ENCODE measurements at regions not wholly inside any gene's neighbourhood (a gene's known extent, or its start where the extent isn't known, plus 50 kb on each side); places are given as distances from the start of the nearest gene placed in this dataset.

DNA sequence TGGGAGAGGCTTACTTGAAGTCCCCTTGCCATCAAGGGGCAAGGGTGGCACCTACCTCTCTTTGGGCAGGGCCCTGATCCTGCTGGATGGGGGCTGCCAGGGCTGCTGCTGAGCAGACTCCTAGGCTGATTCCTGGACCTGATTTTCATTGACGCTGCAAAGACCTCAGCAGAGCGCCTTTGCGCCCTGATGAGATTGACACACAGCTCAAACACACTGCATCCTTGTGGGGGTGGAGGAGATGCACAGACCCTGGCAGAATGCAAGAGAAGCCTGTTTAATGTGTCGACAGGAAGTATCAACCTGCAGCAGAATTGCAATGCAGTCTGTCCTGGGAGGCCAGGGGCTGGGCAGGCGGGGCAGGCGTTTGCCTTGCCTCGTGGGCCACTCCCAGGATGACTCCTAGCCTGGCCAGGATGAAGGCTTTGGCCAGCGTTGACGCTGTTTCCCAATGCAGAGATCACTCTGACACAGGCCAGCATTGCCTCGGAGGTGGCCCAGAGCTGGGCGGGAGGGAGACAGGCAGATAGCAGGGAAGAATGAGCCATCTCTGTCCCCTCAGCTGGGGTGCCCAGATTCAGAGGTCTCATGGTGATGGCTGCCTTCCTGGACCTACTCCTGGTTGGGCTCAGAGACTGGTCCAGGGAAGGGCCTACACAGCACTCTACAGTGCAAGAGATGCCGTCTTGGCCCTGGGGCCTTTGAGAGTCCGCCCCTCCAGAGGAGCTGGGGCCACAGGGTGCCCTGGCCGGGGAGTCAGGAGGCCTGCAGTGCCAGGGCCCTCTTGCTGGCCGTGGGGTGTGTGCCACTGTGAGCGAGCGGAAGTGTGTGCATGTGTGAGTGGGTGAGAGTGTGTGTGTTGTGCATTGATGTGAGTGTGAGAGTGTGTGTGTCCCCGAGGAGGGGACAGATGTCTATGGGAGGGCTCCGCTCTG is 108.3 kb downstream of the KIF26A start:
- Mint-ChIP-seq H3K27me3 (no peaks in the 10 kb centered on the region), H3K4me3 (no peak overlapping the region), H3K4me1 (no peaks in the 10 kb centered on the region), H3K36me3 (no peaks in the 10 kb centered on the region), H3K27ac (no peak overlapping the region), H3K9me3 (peaks cover 0 to 3% (median 0%) of the 10 kb centered on the region in 3 donors)

DNA sequence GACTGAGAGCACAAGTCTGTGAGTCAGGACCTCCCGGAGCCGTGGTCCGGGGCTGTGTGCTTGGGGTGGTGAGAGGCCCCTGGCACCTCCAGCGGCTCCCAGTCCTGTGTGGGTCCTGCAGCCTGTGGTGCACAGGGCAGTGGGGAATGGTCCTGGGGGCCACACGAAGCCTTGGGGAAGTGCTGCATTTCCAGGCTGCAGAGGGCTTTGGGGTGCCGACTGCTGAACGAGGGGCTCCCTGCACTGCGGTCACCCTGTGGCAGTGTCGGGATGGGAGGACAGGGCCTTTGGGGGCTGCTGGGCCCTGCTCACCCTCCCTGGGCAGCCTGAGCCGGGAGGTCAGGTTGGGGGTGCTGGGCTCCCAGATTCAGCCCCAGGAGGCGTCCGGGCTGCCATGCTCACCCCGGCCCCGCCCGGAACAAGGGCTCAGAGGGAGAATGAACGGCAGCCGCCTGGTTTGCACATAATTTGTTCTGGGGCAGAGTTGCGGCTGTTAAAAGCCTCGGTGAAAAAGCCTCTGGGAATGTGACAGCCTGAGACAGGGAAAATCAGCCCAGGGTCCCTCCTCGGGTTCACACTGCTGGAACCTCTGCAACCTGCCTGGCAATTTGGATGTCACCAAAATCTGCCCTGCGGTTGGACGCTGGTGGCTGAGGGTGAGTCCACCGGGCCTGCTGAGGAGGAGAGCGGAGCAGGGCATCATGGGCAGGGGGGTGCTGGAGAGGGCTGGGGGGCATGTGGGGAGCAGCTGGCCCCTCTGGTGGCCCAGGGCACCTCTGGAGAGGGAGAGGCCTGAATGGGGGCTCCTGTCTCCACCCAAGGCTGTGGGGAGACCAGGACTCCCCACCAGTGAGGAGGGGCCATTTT is 109.2 kb downstream of the KIF26A start:
- H3K27me3 Mint-ChIP-seq, result no peaks in the 10 kb centered on the region
- peaks cover 0 to 3% (median 0%) of the 10 kb centered on the region in 3 donors for H3K9me3 Mint-ChIP-seq
- H3K4me1 Mint-ChIP-seq, result no peaks in the 10 kb centered on the region
- no peaks in the 10 kb centered on the region for H3K36me3 Mint-ChIP-seq
- H3K4me3 Mint-ChIP-seq, result no peak overlapping the region
- H3K27ac Mint-ChIP-seq, result no peak overlapping the region

DNA sequence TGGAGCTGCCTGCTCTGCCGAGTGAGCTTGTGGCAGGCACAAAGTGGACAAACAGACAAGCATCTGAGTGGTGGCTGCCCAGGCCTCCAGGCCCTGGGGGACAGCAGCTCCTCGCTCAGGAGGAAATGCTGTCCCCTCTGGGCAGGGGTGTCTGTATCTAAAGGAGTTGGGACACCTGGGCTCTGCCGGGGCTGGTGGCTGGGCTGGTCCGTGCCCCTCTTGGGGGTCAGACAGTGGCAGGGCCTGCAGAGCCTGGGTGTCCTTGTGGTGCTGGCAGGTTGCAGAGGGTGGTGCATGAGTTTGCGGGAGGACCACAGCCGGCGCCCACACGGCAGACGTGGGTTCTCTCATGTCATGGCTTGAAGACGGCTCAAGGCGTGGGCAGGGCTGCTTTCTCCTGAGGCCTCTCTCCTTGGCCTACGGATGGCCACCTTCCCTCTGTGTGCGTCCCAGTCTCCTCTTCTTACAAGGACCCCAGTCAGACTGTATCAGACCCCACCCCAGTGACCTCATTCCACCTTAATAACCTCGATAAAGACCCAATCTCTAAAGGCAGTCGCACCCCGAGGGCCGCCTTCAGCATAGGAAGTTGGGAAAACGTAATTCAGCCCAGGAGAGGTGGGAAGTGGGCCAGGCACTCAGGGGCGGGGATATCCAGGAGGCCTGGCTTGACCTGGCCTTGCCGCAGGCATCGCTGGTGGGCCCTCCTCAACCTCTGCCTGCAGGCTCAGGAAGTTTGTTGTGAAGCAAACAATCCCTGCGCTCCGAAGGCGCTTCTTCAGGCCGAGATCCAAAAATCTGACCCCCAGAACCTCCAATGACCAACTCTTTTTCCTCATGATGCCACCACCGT is 110.0 kb downstream of the KIF26A start:
- no peaks in the 10 kb centered on the region for H3K36me3 Mint-ChIP-seq
- H3K27me3 Mint-ChIP-seq, result no peaks in the 10 kb centered on the region
- H3K27ac Mint-ChIP-seq, result peak overlapping the region in 1 of 3 donors; percentile 82
- H3K4me3 Mint-ChIP-seq, result no peak overlapping the region
- H3K4me1 Mint-ChIP-seq, result peaks cover 0 to 2% (median 0%) of the 10 kb centered on the region in 3 donors
- peaks cover 0 to 3% (median 0%) of the 10 kb centered on the region in 3 donors for H3K9me3 Mint-ChIP-seq

DNA sequence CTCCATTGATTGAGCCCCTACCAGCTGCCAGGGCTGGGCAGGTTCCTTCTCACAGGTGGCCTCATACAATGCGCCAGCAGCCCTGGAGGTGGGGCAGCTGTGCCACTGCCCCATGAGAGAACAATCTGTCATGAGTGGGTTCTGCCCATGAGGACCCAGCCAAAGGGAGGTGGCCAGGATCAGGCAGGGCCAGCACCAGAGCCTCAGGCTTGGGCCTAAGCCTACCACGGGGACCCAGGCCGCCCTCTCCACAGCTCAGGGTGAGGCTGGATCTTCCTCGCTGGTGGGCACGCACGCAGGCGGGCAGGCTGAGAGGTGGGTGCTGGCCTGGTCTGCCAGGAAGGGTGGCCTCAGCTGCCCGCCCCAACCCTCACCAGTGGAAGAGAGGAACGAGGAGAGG is 110.7 kb downstream of the KIF26A start:
- no peaks in the 10 kb centered on the region for H3K27me3 Mint-ChIP-seq
- H3K4me3 Mint-ChIP-seq, result no peak overlapping the region
- no peak overlapping the region for H3K27ac Mint-ChIP-seq
- H3K4me1 Mint-ChIP-seq, result peaks cover 0 to 2% (median 0%) of the 10 kb centered on the region in 3 donors
- H3K9me3 Mint-ChIP-seq, result peaks cover 0 to 3% (median 0%) of the 10 kb centered on the region in 3 donors
- H3K36me3 Mint-ChIP-seq, result no peaks in the 10 kb centered on the region

DNA sequence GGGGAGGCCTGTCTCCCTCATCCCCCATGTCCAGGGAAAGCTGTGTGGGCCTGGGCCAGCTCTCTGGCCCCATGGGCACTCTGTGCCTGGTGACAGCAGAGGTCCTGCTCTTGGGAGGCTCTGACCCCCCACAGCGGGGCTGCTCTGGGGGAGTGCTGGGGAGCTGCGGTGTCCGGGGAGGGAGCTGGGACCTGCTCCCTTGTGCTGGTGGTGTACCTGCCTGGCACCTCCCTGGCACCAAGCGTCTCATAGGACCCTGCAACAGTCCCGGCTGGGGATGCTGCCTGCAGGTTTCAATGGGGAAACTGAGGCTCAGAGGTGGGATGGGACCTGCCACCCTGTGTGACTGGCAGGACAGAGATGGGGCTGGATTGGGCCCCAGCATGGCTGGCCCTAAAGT is 111.3 kb downstream of the KIF26A start:
- H3K4me3 Mint-ChIP-seq, result no peak overlapping the region
- H3K9me3 Mint-ChIP-seq, result peaks cover 0 to 3% (median 0%) of the 10 kb centered on the region in 3 donors
- H3K27ac Mint-ChIP-seq, result no peak overlapping the region
- H3K36me3 Mint-ChIP-seq, result no peaks in the 10 kb centered on the region
- H3K27me3 Mint-ChIP-seq, result no peaks in the 10 kb centered on the region
- peaks cover 0 to 4% (median 0%) of the 10 kb centered on the region in 3 donors for H3K4me1 Mint-ChIP-seq

DNA sequence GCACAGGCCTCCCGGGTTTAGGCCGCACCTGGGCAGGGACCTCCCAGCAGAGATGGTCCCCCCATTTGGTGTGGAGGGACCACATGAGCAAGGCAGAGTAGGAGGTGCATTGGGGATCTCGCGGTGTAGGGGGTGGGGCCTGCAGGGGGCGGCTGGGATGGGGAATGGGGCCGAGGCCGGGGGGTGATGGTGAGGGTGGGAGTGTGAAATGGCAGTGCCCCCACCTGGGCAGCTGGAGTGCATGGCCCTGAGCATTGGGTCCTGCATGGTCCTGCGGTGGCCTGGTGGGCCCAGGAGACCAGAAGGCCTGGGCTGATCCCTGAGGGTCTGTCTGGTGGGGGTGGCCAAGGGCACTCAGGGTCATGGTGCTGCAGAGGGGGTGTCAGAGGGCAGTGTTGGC is 111.8 kb downstream of the KIF26A start:
- H3K27me3 Mint-ChIP-seq, result no peaks in the 10 kb centered on the region
- H3K4me3 Mint-ChIP-seq, result no peak overlapping the region
- H3K4me1 Mint-ChIP-seq, result peaks cover 0 to 4% (median 0%) of the 10 kb centered on the region in 3 donors
- no peak overlapping the region for H3K27ac Mint-ChIP-seq
- peaks cover 0 to 3% (median 0%) of the 10 kb centered on the region in 3 donors for H3K9me3 Mint-ChIP-seq
- no peaks in the 10 kb centered on the region for H3K36me3 Mint-ChIP-seq

DNA sequence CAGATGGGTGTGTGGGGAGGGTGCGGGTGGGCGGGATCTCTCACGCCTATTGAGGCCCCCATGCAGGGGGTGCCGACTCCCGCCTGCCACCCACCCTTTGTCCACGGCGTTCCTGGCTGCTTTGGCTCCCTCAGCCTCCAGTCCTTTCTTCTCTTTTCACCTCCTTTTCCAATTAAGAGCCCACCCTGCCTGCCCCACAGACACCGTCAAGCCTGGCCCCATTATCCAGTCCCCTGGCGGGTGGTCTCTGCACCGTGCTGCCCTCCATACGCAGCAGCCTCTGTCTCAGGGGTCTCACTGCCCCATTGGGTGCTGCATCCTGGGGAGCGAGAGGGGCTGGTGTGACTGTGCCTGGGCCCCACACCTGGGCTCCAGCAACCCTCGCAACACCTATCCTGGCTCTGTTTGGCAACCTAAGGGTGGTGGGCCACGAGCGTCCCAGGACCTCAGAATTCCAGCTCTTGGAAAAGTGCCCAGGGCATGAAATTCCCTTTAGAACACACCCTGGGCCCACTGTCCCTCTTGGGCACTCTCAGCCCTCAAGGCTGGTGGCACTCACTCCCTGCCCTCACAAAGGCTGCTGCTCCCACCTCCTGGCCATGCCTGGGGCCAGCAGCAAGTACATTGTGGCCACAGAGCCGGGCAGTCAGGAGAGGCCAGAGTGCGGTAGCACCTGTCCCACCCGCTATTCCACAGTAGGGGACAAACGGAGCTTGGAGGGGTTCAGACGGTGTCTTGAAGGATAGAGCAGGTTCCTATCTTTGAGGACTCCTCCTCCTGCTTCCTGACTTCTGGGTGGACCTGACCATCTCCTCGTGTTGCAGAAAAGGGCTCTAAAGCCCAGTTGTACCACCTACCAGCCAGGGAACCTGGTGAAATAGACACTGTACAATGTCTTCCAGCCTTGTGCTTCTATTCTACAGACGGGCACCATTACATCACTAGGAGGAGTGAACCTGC is 114.1 kb downstream of the KIF26A start:
- Mint-ChIP-seq H3K27ac (peak overlapping the region in 1 of 3 donors; percentile 68), H3K9me3 (peaks cover 0 to 6% (median 5%) of the 10 kb centered on the region in 3 donors), H3K4me3 (no peak overlapping the region), H3K36me3 (no peaks in the 10 kb centered on the region), H3K4me1 (peaks cover 0 to 4% (median 0%) of the 10 kb centered on the region in 3 donors), H3K27me3 (peaks cover 3% of the 10 kb centered on the region)

DNA sequence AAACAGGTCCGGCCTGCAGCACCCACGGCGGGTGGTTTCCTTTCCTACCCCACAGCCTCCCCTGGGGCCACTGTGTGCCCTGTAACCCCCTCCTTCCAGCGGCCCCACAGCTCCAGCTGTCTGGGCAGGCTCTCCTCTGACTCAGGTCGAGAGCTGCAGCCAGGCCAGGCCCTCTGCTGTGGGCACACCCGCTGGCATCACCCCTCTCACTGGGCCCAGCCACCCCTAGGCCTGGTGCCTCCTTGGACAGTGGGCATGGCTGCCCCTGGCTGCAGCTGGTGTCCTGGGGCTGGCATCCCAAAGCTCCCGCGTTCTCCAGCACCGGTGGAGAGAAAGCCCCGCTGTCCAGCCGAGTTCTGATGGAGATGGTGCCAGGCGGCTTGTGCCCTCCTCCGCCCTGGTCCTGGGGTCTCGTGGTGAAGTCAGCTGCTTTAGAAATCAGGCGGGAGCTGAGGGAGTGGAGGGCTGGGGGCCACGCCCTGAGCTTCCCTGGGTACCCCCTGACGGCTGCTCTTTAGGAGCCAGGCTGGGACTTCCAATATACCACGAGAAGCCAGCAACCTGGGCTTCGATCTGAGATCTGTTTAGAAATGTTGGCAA is 114.9 kb downstream of the KIF26A start:
- peaks cover 7% of the 10 kb centered on the region for H3K27me3 Mint-ChIP-seq
- peak overlapping the region in 1 of 3 donors; percentile 68 for H3K27ac Mint-ChIP-seq
- H3K9me3 Mint-ChIP-seq, result peaks cover 0 to 10% (median 5%) of the 10 kb centered on the region in 3 donors
- no peak overlapping the region for H3K4me3 Mint-ChIP-seq
- H3K4me1 Mint-ChIP-seq, result peaks cover 0 to 4% (median 0%) of the 10 kb centered on the region in 3 donors
- H3K36me3 Mint-ChIP-seq, result peaks cover 3% of the 10 kb centered on the region

DNA sequence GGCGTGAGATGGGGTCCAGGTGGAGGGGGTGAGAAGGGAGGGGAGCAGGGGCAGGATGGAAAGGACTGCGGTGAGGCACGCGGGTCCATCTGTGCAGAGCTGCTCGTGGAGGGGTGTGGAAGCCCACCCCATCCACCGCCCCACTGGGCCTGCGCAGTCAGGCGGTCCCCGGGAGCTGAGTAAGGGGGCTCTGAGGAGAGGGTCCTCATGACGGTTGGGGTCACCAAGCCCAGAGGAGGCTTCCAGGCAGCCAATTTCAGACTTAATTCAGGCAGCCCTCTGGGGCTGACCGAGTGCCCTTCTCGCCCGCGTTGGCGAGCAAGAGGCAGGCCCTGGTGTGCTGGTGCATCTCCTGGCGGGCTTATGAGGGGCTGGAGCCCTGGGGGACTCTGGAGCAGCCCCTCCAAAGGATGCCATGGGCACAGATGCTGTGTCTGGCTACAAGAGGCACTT is 115.5 kb downstream of the KIF26A start:
- Mint-ChIP-seq H3K36me3 (peaks cover 3% of the 10 kb centered on the region), H3K27me3 (peaks cover 7% of the 10 kb centered on the region), H3K9me3 (peaks cover 0 to 10% (median 5%) of the 10 kb centered on the region in 3 donors)

DNA sequence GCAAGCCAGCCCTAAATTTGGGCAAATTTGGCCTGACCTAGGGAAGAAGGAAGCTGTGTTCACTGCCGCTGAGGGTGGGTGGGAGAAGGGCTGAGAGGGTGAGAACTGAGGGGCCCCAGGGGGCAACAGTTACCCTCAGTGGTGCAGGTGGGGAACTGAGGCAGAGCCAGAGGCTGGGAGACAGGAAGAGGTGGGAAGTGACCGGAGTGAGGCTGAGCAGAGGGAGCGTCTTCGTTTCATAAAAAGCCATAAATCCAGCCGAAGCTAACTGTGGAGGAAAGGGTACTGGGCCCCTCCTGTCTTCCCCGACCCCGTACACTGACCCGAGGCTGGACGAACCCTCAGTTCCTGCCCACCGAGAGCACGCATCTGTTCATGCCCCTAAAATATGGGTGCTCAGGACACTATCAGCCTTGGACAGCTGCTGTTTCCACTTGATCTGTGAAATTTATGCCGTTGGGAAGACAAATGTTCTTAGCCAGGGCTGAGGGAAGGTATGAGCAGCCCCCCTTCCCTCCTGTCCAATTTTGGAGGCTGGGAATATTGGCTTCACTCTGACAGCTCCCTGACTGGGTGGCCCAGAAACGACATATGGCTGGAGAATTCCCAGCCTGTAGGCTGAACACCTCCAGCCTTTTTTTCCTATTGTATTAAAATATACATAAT is 116.5 kb downstream of the KIF26A start:
- peaks cover under 1 to 10% (median 5%) of the 10 kb centered on the region in 3 donors for H3K9me3 Mint-ChIP-seq
- H3K36me3 Mint-ChIP-seq, result peaks cover 3% of the 10 kb centered on the region
- H3K27ac Mint-ChIP-seq, result no peak overlapping the region
- peaks cover 12% of the 10 kb centered on the region for H3K27me3 Mint-ChIP-seq
- H3K4me1 Mint-ChIP-seq, result peaks cover 0 to 4% (median 0%) of the 10 kb centered on the region in 3 donors
- no peak overlapping the region for H3K4me3 Mint-ChIP-seq

More for the DNA sequence above, 115.5 kb downstream of the KIF26A start:
- H3K4me3 Mint-ChIP-seq, result no peak overlapping the region
- H3K4me1 Mint-ChIP-seq, result peaks cover 0 to 4% (median 0%) of the 10 kb centered on the region in 3 donors
- no peak overlapping the region for H3K27ac Mint-ChIP-seq

DNA sequence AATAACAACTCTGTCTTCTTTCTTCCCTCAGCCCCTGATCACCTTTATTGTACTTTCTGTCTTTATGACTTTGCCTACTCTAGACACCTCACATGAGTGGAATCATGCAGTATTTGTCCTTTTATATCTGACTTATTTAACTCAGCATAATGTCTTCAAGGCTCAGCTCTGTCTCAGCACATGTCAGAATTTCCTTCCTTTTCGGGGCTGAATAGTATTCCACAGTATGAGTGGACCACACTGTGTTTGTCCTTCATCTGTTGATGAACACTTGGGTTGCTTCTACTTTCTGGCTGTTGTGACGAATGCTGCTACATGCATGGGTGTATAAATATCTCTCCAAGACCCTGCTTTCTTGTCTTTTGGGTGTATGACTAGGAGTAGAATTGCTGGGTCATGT is 117.6 kb downstream of the KIF26A start:
- Mint-ChIP-seq H3K36me3 (peaks cover 3% of the 10 kb centered on the region), H3K27ac (no peak overlapping the region), H3K4me1 (peaks cover 0 to 4% (median 0%) of the 10 kb centered on the region in 3 donors), H3K27me3 (peaks cover 12% of the 10 kb centered on the region), H3K9me3 (peaks cover 5 to 14% (median 8%) of the 10 kb centered on the region in 3 donors), H3K4me3 (no peak overlapping the region)
